22Rv1 (cell line): ENCODE measurements at regions not wholly inside any gene's neighbourhood (a gene's known extent, or its start where the extent isn't known, plus 50 kb on each side); places are given as distances from the start of the nearest gene placed in this dataset.

Experiments used
- ZFX ChIP-seq: fragments of 450-650 bp; IDR thresholded peaks from 2 replicates; pipeline ENCODE4 v1.6.1; 2017; ENCODE audit warnings: antibody characterized with exemption, borderline replicate concordance
- TF ChIP-seq, protein P1 (sequence below): fragments of 450-650 bp; IDR thresholded peaks from 2 replicates; pipeline ENCODE4 v1.5.1; 2017; ENCODE audit warnings: mild to moderate bottlenecking

- TF ChIP-seq, protein P1, sequence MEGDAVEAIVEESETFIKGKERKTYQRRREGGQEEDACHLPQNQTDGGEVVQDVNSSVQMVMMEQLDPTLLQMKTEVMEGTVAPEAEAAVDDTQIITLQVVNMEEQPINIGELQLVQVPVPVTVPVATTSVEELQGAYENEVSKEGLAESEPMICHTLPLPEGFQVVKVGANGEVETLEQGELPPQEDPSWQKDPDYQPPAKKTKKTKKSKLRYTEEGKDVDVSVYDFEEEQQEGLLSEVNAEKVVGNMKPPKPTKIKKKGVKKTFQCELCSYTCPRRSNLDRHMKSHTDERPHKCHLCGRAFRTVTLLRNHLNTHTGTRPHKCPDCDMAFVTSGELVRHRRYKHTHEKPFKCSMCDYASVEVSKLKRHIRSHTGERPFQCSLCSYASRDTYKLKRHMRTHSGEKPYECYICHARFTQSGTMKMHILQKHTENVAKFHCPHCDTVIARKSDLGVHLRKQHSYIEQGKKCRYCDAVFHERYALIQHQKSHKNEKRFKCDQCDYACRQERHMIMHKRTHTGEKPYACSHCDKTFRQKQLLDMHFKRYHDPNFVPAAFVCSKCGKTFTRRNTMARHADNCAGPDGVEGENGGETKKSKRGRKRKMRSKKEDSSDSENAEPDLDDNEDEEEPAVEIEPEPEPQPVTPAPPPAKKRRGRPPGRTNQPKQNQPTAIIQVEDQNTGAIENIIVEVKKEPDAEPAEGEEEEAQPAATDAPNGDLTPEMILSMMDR: no peak
- no peak for TF ChIP-seq ZFX
Observed at GRCh38 chr9:82584349-82584863, 478.5 kb downstream of the RASEF start.
